H1 (cell line): ENCODE measurements at regions not wholly inside any gene's neighbourhood (a gene's known extent, or its start where the extent isn't known, plus 50 kb on each side); places are given as distances from the start of the nearest gene placed in this dataset.

Experiments used
- BRCA1 ChIP-seq: IDR thresholded peaks from 2 replicates; pipeline ENCODE4 v1.6.1; 2012; ENCODE audit warnings: low read depth, low read length, improper control_type of control experiment
- CBX5 ChIP-seq: fragments of 300-800, 300-1000 bp; sonication (generic); IDR thresholded peaks from 2 replicates; pipeline ENCODE4 v1.7.1; 2016; ENCODE audit warnings: antibody characterized with exemption, low read length, low read depth
- CEBPB ChIP-seq: IDR thresholded peaks from 2 replicates; pipeline ENCODE4 v1.6.1; 2012; ENCODE audit warnings: low read depth, low read length
- EP300 ChIP-seq, 2 experiments: IDR thresholded peaks; 1 replicate in 1 of 2; 2 replicates in 1 of 2; pipeline ENCODE4 v1.6.1; 2011 to 2012; ENCODE audit warnings: low read depth in 2 of 2, low read length in 2 of 2, mild to moderate bottlenecking in 2 of 2, borderline replicate concordance in 1 of 2, inconsistent platforms in 1 of 2, moderate library complexity in 1 of 2
- EZH2 ChIP-seq: fragments of 200-600 bp; sonication (generic); IDR thresholded peaks from 2 replicates; pipeline ENCODE4 v1.7.1; 2012; ENCODE audit warnings: low read depth, mild to moderate bottlenecking, moderate library complexity, low read length, inconsistent platforms; ENCODE audit not compliant: severe bottlenecking
- GABPA ChIP-seq: IDR thresholded peaks from 2 replicates; pipeline ENCODE4 v1.6.1; 2011; ENCODE audit warnings: mild to moderate bottlenecking, low read length, moderate library complexity, borderline replicate concordance; ENCODE audit not compliant: insufficient read depth
- NRF1 ChIP-seq: IDR thresholded peaks from 2 replicates; pipeline ENCODE4 v1.6.1; 2011; ENCODE audit warnings: mild to moderate bottlenecking, low read depth, low read length, improper control_type of control experiment
- POLR2A ChIP-seq, 2 experiments: IDR thresholded peaks; 1 replicate in 1 of 2; 2 replicates in 1 of 2; pipeline ENCODE4 v1.6.1; 2011; ENCODE audit warnings: low read depth in 2 of 2, low read length in 2 of 2, mild to moderate bottlenecking in 2 of 2; ENCODE audit errors: control extremely low read depth in 1 of 2
- RAD21 ChIP-seq, 2 experiments: IDR thresholded peaks in 1 of 2; conservative IDR thresholded peaks in 1 of 2; 2 replicates each; pipeline ENCODE4 v1.6.1; 2011; ENCODE audit warnings: low read depth in 2 of 2, low read length in 2 of 2, improper control_type of control experiment in 1 of 2, inconsistent platforms in 1 of 2, mild to moderate bottlenecking in 1 of 2, moderate library complexity in 1 of 2
- SIX5 ChIP-seq: IDR thresholded peaks from 2 replicates; pipeline ENCODE4 v1.6.1; 2011; ENCODE audit warnings: mild to moderate bottlenecking, low read depth, low read length
- SP1 ChIP-seq: IDR thresholded peaks from 2 replicates; pipeline ENCODE4 v1.6.1; 2011; ENCODE audit warnings: low read depth, low read length
- TF ChIP-seq, protein P1 (sequence below): IDR thresholded peaks from 2 replicates; pipeline ENCODE4 v1.6.1; 2011; ENCODE audit warnings: low read length, improper control_type of control experiment
- TF ChIP-seq, protein P2 (sequence below), 3 experiments: IDR thresholded peaks; 1 replicate in 2 of 3; 2 replicates in 1 of 3; pipeline versions ENCODE4 v1.5.1 to v1.6.1; 2011; ENCODE audit warnings: low read length in 3 of 3, mild to moderate bottlenecking in 3 of 3, inconsistent platforms in 2 of 3, low read depth in 1 of 3, moderate library complexity in 1 of 3; ENCODE audit not compliant: insufficient read depth in 1 of 3; ENCODE audit errors: control extremely low read depth in 1 of 3
- TF ChIP-seq, protein P3 (sequence below): IDR thresholded peaks from 2 replicates; pipeline ENCODE4 v1.6.1; 2011; ENCODE audit warnings: low read depth, mild to moderate bottlenecking, low read length; ENCODE audit not compliant: insufficient read depth

DNA sequence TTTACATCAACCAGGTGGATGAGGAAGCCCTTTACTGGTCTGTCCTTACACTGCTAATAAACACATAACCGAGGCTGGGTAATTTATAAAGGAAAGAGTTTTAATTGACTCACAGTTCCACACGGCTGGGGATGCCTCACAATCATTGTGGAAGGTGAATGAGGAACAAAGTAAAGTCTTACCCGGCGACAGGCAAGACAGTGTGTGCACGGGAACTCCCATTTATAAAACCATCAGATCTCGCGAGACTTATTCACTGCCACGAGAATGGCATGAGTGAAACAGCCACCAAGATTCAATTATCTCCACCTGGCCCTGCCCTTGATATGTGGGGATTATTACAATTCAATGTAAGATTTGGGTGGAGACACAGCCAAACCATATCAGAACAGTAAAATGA lies 67.3 kb upstream of the GRAMD2B start:
- TF ChIP-seq POLR2A (IDR thresholded peaks at IDR 0.05; ENCODE audit: control extremely low read depth in 1 of 2, low read depth in 2 of 2, low read length in 2 of 2) (no peak), NRF1 (no peak), GABPA (no peak), CEBPB (no peak), SP1 (no peak), CBX5 (no peak), EP300 (IDR thresholded peaks at IDR 0.05; ENCODE audit: borderline replicate concordance in 1 of 2, low read depth in 2 of 2, low read length in 2 of 2) (no peak), BRCA1 (no peak), SIX5 (no peak), RAD21 (IDR thresholded peaks at IDR 0.05 in 1 of 2, conservative IDR thresholded peaks at IDR 0.05 in 1 of 2; ENCODE audit: low read depth in 2 of 2, low read length in 2 of 2) (no peak), EZH2 (no peak)
- TF ChIP-seq, protein P1, sequence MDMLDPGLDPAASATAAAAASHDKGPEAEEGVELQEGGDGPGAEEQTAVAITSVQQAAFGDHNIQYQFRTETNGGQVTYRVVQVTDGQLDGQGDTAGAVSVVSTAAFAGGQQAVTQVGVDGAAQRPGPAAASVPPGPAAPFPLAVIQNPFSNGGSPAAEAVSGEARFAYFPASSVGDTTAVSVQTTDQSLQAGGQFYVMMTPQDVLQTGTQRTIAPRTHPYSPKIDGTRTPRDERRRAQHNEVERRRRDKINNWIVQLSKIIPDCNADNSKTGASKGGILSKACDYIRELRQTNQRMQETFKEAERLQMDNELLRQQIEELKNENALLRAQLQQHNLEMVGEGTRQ, result no peak
- TF ChIP-seq, protein P2, sequence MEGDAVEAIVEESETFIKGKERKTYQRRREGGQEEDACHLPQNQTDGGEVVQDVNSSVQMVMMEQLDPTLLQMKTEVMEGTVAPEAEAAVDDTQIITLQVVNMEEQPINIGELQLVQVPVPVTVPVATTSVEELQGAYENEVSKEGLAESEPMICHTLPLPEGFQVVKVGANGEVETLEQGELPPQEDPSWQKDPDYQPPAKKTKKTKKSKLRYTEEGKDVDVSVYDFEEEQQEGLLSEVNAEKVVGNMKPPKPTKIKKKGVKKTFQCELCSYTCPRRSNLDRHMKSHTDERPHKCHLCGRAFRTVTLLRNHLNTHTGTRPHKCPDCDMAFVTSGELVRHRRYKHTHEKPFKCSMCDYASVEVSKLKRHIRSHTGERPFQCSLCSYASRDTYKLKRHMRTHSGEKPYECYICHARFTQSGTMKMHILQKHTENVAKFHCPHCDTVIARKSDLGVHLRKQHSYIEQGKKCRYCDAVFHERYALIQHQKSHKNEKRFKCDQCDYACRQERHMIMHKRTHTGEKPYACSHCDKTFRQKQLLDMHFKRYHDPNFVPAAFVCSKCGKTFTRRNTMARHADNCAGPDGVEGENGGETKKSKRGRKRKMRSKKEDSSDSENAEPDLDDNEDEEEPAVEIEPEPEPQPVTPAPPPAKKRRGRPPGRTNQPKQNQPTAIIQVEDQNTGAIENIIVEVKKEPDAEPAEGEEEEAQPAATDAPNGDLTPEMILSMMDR (IDR thresholded peaks at IDR 0.05; ENCODE audit: control extremely low read depth in 1 of 3, insufficient read depth in 1 of 3, low read depth in 1 of 3, low read length in 3 of 3), result no peak
- TF ChIP-seq, protein P3, sequence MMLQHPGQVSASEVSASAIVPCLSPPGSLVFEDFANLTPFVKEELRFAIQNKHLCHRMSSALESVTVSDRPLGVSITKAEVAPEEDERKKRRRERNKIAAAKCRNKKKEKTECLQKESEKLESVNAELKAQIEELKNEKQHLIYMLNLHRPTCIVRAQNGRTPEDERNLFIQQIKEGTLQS, result no peak
